ENCODE measurements at regions not wholly inside any gene's neighbourhood (a gene's known extent, or its start where the extent isn't known, plus 50 kb on each side); places are given as distances from the start of the nearest gene placed in this dataset.
"Not testable (repeated sequence)": the region's sequence is repeated elsewhere in the genome, so short reads cannot be mapped to it uniquely, and the experiment has no call there.

DNA sequence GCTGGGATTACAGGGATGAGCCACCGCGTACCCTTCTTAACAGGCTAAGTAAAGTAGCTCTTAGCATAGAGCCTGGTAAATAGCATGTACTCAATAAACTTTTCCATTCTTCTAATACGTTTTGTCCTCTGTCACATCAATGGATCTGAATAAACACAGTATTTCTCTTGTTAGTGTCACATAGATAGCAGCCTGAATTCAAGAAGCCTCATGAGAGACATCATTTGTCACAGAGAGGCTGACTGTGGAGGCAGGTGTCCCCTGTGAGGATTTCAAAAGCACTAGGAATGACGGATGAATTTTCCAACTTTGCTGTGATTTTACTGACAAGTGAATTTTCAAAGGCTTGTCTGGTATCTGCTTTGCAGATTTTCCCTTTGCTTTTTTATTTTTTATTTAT, 82.6 kb upstream of the CDC14C start:
- no peak overlapping the region for H3K4me3 ChIP-seq (ENCODE audit: low read depth, low read length)
- in situ Hi-C loops (cut with HindIII; ENCODE audit: low sequenced_read_pairs): no loop called here
- no peak for TF ChIP-seq CTCF (IDR thresholded peaks at IDR 0.05; ENCODE audit: low read depth, low read length, missing control alignments)
- no peak for DNase-seq (ENCODE audit: low read depth)

GRCh38 chr7:48847917-48848316, 76.4 kb upstream of the CDC14C start:
- no peak for DNase-seq (ENCODE audit: low read depth)
- H3K4me3 ChIP-seq (ENCODE audit: low read depth, low read length): no peak overlapping the region
- TF ChIP-seq CTCF (IDR thresholded peaks at IDR 0.05; ENCODE audit: low read depth, low read length, missing control alignments): no peak
- in situ Hi-C loops (cut with HindIII; ENCODE audit: low sequenced_read_pairs): no loop called here

- DNase-seq (ENCODE audit: low read depth); H3K4me3 ChIP-seq (ENCODE audit: low read depth, low read length); in situ Hi-C loops (cut with HindIII; ENCODE audit: low sequenced_read_pairs): not testable (repeated sequence)
Observed at GRCh38 chr7:48860447-48860846, 63.9 kb upstream of the CDC14C start.

GRCh38 chr7:48868916-48869315, 55.4 kb upstream of the CDC14C start:
- no peak for DNase-seq (ENCODE audit: low read depth)
- in situ Hi-C loops (cut with HindIII; ENCODE audit: low sequenced_read_pairs): no loop called here
- TF ChIP-seq CTCF (IDR thresholded peaks at IDR 0.05; ENCODE audit: low read depth, low read length, missing control alignments): no peak
- H3K4me3 ChIP-seq (ENCODE audit: low read depth, low read length): no peak overlapping the region

DNA sequence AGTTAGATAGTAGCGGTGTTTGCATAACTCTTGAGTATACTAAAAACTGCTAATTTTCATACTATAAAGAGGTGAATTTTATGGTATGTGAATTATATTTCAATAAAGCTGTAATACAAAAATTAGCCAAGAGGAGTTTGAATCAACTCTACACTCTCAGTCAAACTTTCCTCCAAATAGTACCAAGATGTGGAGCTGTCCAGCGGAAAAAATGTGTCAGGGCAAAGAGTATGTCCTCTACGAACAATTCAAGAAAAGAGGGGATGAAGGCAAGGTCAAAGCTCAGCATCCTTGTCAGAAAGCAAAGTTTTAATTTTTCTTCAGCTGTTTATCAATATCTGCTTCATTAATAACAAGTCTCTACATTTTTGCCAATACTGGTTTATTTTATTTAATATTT, 51.8 kb upstream of the CDC14C start:
- no peak overlapping the region for H3K4me3 ChIP-seq (ENCODE audit: low read depth, low read length)
- no peak for TF ChIP-seq CTCF (IDR thresholded peaks at IDR 0.05; ENCODE audit: low read depth, low read length, missing control alignments)
- no peak for DNase-seq (ENCODE audit: low read depth)
- in situ Hi-C loops (cut with HindIII; ENCODE audit: low sequenced_read_pairs): no loop called here

Measured in astrocyte of the cerebellum (primary cell).